ENCODE measurements at regions not wholly inside any gene's neighbourhood (a gene's known extent, or its start where the extent isn't known, plus 50 kb on each side); places are given as distances from the start of the nearest gene placed in this dataset.

- no peak overlapping the region for H3K27ac ChIP-seq (ENCODE audit: low read depth, low read length)
- no peak for DNase-seq (ENCODE audit: insufficient read length, low spot score, missing footprints)
- TF ChIP-seq, protein P1, sequence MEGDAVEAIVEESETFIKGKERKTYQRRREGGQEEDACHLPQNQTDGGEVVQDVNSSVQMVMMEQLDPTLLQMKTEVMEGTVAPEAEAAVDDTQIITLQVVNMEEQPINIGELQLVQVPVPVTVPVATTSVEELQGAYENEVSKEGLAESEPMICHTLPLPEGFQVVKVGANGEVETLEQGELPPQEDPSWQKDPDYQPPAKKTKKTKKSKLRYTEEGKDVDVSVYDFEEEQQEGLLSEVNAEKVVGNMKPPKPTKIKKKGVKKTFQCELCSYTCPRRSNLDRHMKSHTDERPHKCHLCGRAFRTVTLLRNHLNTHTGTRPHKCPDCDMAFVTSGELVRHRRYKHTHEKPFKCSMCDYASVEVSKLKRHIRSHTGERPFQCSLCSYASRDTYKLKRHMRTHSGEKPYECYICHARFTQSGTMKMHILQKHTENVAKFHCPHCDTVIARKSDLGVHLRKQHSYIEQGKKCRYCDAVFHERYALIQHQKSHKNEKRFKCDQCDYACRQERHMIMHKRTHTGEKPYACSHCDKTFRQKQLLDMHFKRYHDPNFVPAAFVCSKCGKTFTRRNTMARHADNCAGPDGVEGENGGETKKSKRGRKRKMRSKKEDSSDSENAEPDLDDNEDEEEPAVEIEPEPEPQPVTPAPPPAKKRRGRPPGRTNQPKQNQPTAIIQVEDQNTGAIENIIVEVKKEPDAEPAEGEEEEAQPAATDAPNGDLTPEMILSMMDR (IDR thresholded peaks at IDR 0.05; ENCODE audit: extremely low read depth, low read depth, low read length): no peak
Measured at GRCh38 chr12:13851828-13852227, 129.6 kb downstream of the GRIN2B start.

DNA sequence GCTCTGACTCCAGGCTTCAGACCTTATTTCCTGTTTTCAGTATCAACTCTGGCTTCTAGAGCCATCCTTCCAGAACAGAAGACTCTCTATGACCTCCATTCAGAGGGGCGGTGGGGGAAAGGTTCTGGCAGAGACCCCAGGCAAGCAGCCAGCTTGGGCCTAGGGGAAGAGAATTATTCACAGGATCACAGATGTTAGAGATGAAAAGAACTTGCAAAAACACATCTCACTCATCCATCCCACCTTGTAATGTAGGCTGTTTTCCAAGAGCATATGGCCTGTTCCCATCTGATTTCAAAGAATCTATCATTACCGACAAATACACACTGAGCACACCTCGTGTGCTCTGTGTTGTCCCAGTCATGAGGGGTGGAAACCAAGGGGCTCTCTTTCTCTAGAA lies 131.9 kb downstream of the GRIN2B start:
- H3K79me2 ChIP-seq (ENCODE audit: insufficient read depth, low read length): no peaks in the 10 kb centered on the region
- H3K4me2 ChIP-seq (ENCODE audit: insufficient read depth, low read length): no peak overlapping the region
- H3K27ac ChIP-seq (ENCODE audit: low read depth, low read length): no peak overlapping the region
- no peak overlapping the region for H2AFZ ChIP-seq (ENCODE audit: low read length)
- no peak overlapping the region for H3K4me3 ChIP-seq (ENCODE audit: insufficient read depth, low read length)
- no peaks in the 10 kb centered on the region for H3K27me3 ChIP-seq (ENCODE audit: insufficient read depth, low read length)
- H3K36me3 ChIP-seq (ENCODE audit: insufficient read depth, low read length): no peaks in the 10 kb centered on the region
- no peaks in the 10 kb centered on the region for H3K4me1 ChIP-seq (ENCODE audit: insufficient read depth, low read length)
- no peak for DNase-seq (ENCODE audit: insufficient read length, low spot score, missing footprints)
- TF ChIP-seq, protein P1 (IDR thresholded peaks at IDR 0.05; ENCODE audit: extremely low read depth, low read depth, low read length): no peak
- no peaks in the 10 kb centered on the region for H3K9me3 ChIP-seq (ENCODE audit: low read depth, low read length)
- no peaks in the 10 kb centered on the region for H4K20me1 ChIP-seq (ENCODE audit: insufficient read depth, low read length)

More at GRCh38 chr12:13851828-13852227, 129.6 kb downstream of the GRIN2B start:
- Histone ChIP-seq H3K79me2 (ENCODE audit: insufficient read depth, low read length) (no peaks in the 10 kb centered on the region), H2AFZ (ENCODE audit: low read length) (no peak overlapping the region), H3K27me3 (ENCODE audit: insufficient read depth, low read length) (no peaks in the 10 kb centered on the region), H3K4me2 (ENCODE audit: insufficient read depth, low read length) (no peak overlapping the region), H3K9me3 (ENCODE audit: low read depth, low read length) (no peaks in the 10 kb centered on the region), H4K20me1 (ENCODE audit: insufficient read depth, low read length) (no peaks in the 10 kb centered on the region), H3K4me1 (ENCODE audit: insufficient read depth, low read length) (no peaks in the 10 kb centered on the region), H3K36me3 (ENCODE audit: insufficient read depth, low read length) (no peaks in the 10 kb centered on the region), H3K4me3 (ENCODE audit: insufficient read depth, low read length) (no peak overlapping the region)

DNA sequence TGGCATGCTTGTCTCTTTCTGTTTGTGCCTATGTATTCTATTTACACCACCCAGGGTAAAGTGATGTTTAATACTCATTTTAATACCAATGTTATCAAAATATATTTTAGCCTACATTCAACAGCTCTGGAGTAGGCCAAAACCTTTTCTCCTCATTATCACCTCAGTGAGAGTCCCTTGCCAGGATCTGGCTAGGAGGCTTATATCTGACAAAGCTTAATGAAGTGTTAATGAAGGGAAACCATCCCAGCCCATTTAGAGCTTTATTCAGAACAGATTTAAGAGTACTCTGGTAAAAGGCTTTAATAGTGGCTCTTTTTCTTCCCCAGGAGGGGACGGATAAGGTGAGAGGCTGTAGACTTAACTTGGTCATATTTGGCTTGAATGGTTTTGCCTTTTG lies 137.6 kb downstream of the GRIN2B start:
- Histone ChIP-seq H3K4me3 (ENCODE audit: insufficient read depth, low read length) (no peak overlapping the region), H3K36me3 (ENCODE audit: insufficient read depth, low read length) (no peaks in the 10 kb centered on the region), H3K4me2 (ENCODE audit: insufficient read depth, low read length) (no peak overlapping the region), H3K27ac (ENCODE audit: low read depth, low read length) (no peak overlapping the region), H3K79me2 (ENCODE audit: insufficient read depth, low read length) (no peaks in the 10 kb centered on the region), H3K4me1 (ENCODE audit: insufficient read depth, low read length) (no peaks in the 10 kb centered on the region), H3K9me3 (ENCODE audit: low read depth, low read length) (no peaks in the 10 kb centered on the region), H2AFZ (ENCODE audit: low read length) (no peak overlapping the region), H3K27me3 (ENCODE audit: insufficient read depth, low read length) (no peaks in the 10 kb centered on the region), H4K20me1 (ENCODE audit: insufficient read depth, low read length) (no peaks in the 10 kb centered on the region)
- no peak for DNase-seq (ENCODE audit: insufficient read length, low spot score, missing footprints)
- TF ChIP-seq, protein P1 (IDR thresholded peaks at IDR 0.05; ENCODE audit: extremely low read depth, low read depth, low read length): no peak

GRCh38 chr12:13841358-13841757 lies 140.0 kb downstream of the GRIN2B start:
- Histone ChIP-seq H3K79me2 (ENCODE audit: insufficient read depth, low read length) (no peaks in the 10 kb centered on the region), H3K27ac (ENCODE audit: low read depth, low read length) (no peak overlapping the region)
- TF ChIP-seq, protein P1 (IDR thresholded peaks at IDR 0.05; ENCODE audit: extremely low read depth, low read depth, low read length): no peak

More at GRCh38 chr12:13841358-13841757, 140.0 kb downstream of the GRIN2B start:
- DNase-seq (ENCODE audit: insufficient read length, low spot score, missing footprints): no peak
- H3K4me2 ChIP-seq (ENCODE audit: insufficient read depth, low read length): no peak overlapping the region
- H3K4me3 ChIP-seq (ENCODE audit: insufficient read depth, low read length): no peak overlapping the region
- H4K20me1 ChIP-seq (ENCODE audit: insufficient read depth, low read length): no peaks in the 10 kb centered on the region
- no peak overlapping the region for H2AFZ ChIP-seq (ENCODE audit: low read length)
- H3K27me3 ChIP-seq (ENCODE audit: insufficient read depth, low read length): no peaks in the 10 kb centered on the region
- H3K36me3 ChIP-seq (ENCODE audit: insufficient read depth, low read length): no peaks in the 10 kb centered on the region
- H3K9me3 ChIP-seq (ENCODE audit: low read depth, low read length): no peaks in the 10 kb centered on the region
- H3K4me1 ChIP-seq (ENCODE audit: insufficient read depth, low read length): no peaks in the 10 kb centered on the region

All from osteoblast (primary cell).